HCT116 (cell line): ENCODE measurements at regions not wholly inside any gene's neighbourhood (a gene's known extent, or its start where the extent isn't known, plus 50 kb on each side); places are given as distances from the start of the nearest gene placed in this dataset.

Experiments
- ATAC-seq: fragments of 200-7000 bp; cut with Tn5 transposase; 2 replicates; pipeline ENCODE4 v1.9.1; 2020; ENCODE audit warnings: mild to moderate bottlenecking, moderate library complexity
- BruUV-seq: library from RNA; stranded (reverse); fragments of 400-500 nt; replicated peaks from 2 replicates; lab custom pipeline; 2021; lab: Mats Ljungman, UMichigan
- CTCF ChIA-PET: fragments of 300-600 bp; sonication (Branson Sonifier 250); formaldehyde crosslinking; loops from one replicate; lab custom pipeline; 2021; ENCODE audit warnings: antibody characterized with exemption; lab: Charles Lee
- POLR2A ChIA-PET: fragments of 300-600, 350-600 bp; sonication (Branson Sonifier 250); formaldehyde crosslinking; loops from one replicate; lab custom pipeline; 2021; ENCODE audit warnings: antibody characterized with exemption; lab: Charles Lee
- RAD21 ChIA-PET, 2 experiments: fragments of 300-600 bp; sonication (Branson Sonifier 250); formaldehyde crosslinking; loops; one replicate each; lab custom pipeline; 2023; ENCODE audit warnings: low total read pairs in 2 of 2; ENCODE audit not compliant: uncharacterized antibody in 2 of 2, unreplicated experiment in 2 of 2, low non-redundant PET in 1 of 2; lab: Charles Lee
- DNase-seq: peaks from one replicate; pipeline ENCODE4 v3.0.0-alpha.2; 2010; ENCODE audit warnings: low read depth, low spot score
- H2AFZ ChIP-seq: fragments of 200-600 bp; shearing (Covaris generic), sonication (generic); 2 replicates; pipeline ENCODE4 v1.6.1; 2017; ENCODE audit warnings: low read depth, mixed run types, mixed read lengths, antibody characterized with exemption, low read length; ENCODE audit not compliant: poor library complexity, severe bottlenecking
- H3K27ac ChIP-seq: 2 replicates; pipeline ENCODE4 v1.5.1; 2012; ENCODE audit warnings: low read depth, low read length
- H3K27me3 ChIP-seq: fragments of 200-600 bp; sonication (generic); 2 replicates; pipeline ENCODE4 v1.6.1; 2016; ENCODE audit warnings: mixed run types, low read length, mixed read lengths; ENCODE audit not compliant: insufficient read depth
- H3K36me3 ChIP-seq, 2 experiments: fragments of 200-500 bp in 1 of 2; fragments of 200-600 bp in 1 of 2; sonication (Bioruptor generic) in 1 of 2; sonication (generic) in 1 of 2; 2 replicates each; pipeline versions ENCODE4 v1.5.1 to v1.6.1; 2014 to 2016; ENCODE audit warnings: low read length in 2 of 2, inconsistent platforms in 1 of 2, mixed read lengths in 1 of 2, mixed run types in 1 of 2; ENCODE audit not compliant: insufficient read depth in 2 of 2, control insufficient read depth in 1 of 2
- H3K4me1 ChIP-seq, 2 experiments: fragments of 200-600 bp in 1 of 2; sonication (generic) in 1 of 2; 2 replicates each; pipeline versions ENCODE4 v1.5.1 to v1.6.1; 2012 to 2017; ENCODE audit warnings: low read length in 2 of 2, inconsistent platforms in 1 of 2, mild to moderate bottlenecking in 1 of 2, mixed read lengths in 1 of 2, mixed run types in 1 of 2, moderate library complexity in 1 of 2; ENCODE audit not compliant: insufficient read depth in 2 of 2, control insufficient read depth in 1 of 2
- H3K4me2 ChIP-seq: fragments of 200-600 bp; sonication (generic); 2 replicates; pipeline ENCODE4 v1.6.1; 2017; ENCODE audit warnings: mixed run types, low read length, mixed read lengths
- H3K4me3 ChIP-seq, 2 experiments: fragments of 200-600 bp in 1 of 2; sonication (generic) in 1 of 2; replicated peaks in 1 of 2; 2 replicates each; pipeline ENCODE4 v1.5.1; 2011 to 2016; ENCODE audit warnings: low read length in 2 of 2, control low read depth in 1 of 2, low read depth in 1 of 2, mild to moderate bottlenecking in 1 of 2, mixed read lengths in 1 of 2, mixed run types in 1 of 2
- H3K79me2 ChIP-seq: fragments of 200-600 bp; sonication (generic); 2 replicates; pipeline ENCODE4 v1.6.1; 2017; ENCODE audit warnings: mild to moderate bottlenecking, mixed run types, low read length, moderate library complexity, mixed read lengths; ENCODE audit not compliant: insufficient read depth
- H3K9ac ChIP-seq: fragments of 200-600 bp; sonication (generic); 2 replicates; pipeline ENCODE4 v1.6.1; 2016; ENCODE audit warnings: low read length, mixed read lengths
- H3K9me2 ChIP-seq: fragments of 200-600 bp; sonication (generic), shearing (Covaris generic); 2 replicates; pipeline ENCODE4 v1.6.1; 2017; ENCODE audit warnings: mixed run types, mild to moderate bottlenecking, moderate library complexity; ENCODE audit not compliant: insufficient read depth
- H3K9me3 ChIP-seq, 2 experiments: fragments of 200-500 bp in 1 of 2; fragments of 200-600 bp in 1 of 2; sonication (Bioruptor generic) in 1 of 2; sonication (generic) in 1 of 2; 2 replicates each; pipeline ENCODE4 v1.6.1; 2014 to 2017; ENCODE audit warnings: low read length in 2 of 2, mixed read lengths in 2 of 2, inconsistent platforms in 1 of 2, low read depth in 1 of 2, mild to moderate bottlenecking in 1 of 2, mixed run types in 1 of 2, moderate library complexity in 1 of 2; ENCODE audit not compliant: control insufficient read depth in 1 of 2, insufficient read depth in 1 of 2
- H4K20me1 ChIP-seq: fragments of 200-600 bp; sonication (generic), shearing (Covaris generic); 2 replicates; pipeline ENCODE4 v1.6.1; 2017; ENCODE audit warnings: mixed run types, mild to moderate bottlenecking, moderate library complexity; ENCODE audit not compliant: insufficient read depth
- CEBPB ChIP-seq: IDR thresholded peaks from 2 replicates; pipeline ENCODE4 v1.6.1; 2012; ENCODE audit warnings: low read depth
- EGR1 ChIP-seq: IDR thresholded peaks from 2 replicates; pipeline ENCODE4 v1.6.1; 2012; ENCODE audit warnings: low read depth
- FOSL1 ChIP-seq: IDR thresholded peaks from 2 replicates; pipeline ENCODE4 v1.6.1; 2012; ENCODE audit warnings: low read depth
- POLR2A ChIP-seq: IDR thresholded peaks from 2 replicates; pipeline ENCODE4 v1.7.0; 2011; ENCODE audit warnings: borderline replicate concordance; ENCODE audit not compliant: insufficient read depth, insufficient read length; ENCODE audit errors: extremely low read depth
- POLR2AphosphoS5 ChIP-seq: IDR thresholded peaks from 2 replicates; pipeline ENCODE4 v1.6.1; 2011; ENCODE audit warnings: mild to moderate bottlenecking, low read depth, low read length, moderate library complexity
- SIN3A ChIP-seq: IDR thresholded peaks from 2 replicates; pipeline ENCODE4 v1.6.1; 2012; ENCODE audit warnings: low read depth
- SRF ChIP-seq: IDR thresholded peaks from 2 replicates; pipeline ENCODE4 v1.6.1; 2012; ENCODE audit warnings: low read depth
- TCF7L2 ChIP-seq: IDR thresholded peaks from 2 replicates; pipeline ENCODE4 v1.7.0; 2011; ENCODE audit warnings: borderline replicate concordance, inconsistent platforms; ENCODE audit not compliant: insufficient read depth, insufficient read length; ENCODE audit errors: extremely low read depth
- YY1 ChIP-seq: IDR thresholded peaks from 2 replicates; pipeline ENCODE4 v1.6.1; 2011; ENCODE audit warnings: low read length, low read depth, moderate library complexity, mild to moderate bottlenecking; ENCODE audit not compliant: insufficient replicate concordance; ENCODE audit errors: extremely low read depth
- ZBTB33 ChIP-seq: IDR thresholded peaks from 2 replicates; pipeline ENCODE4 v1.6.1; 2011; ENCODE audit warnings: mild to moderate bottlenecking, low read length, moderate library complexity; ENCODE audit not compliant: insufficient replicate concordance; ENCODE audit errors: extremely low read depth
- ZFX ChIP-seq: fragments of 450-650 bp; IDR thresholded peaks from 2 replicates; pipeline ENCODE4 v1.6.1; 2017
- intact Hi-C: fragments of 100-400 bp; cut with micrococcal nuclease; formaldehyde crosslinking; loops from 2 replicates; pipeline ENCODE4 v1.10.0; 2022
- TF ChIP-seq, protein P1 (sequence below): IDR thresholded peaks from 2 replicates; pipeline ENCODE4 v1.6.1; 2012
- TF ChIP-seq, protein P2 (sequence below), 3 experiments: fragments of 200-600 bp in 1 of 3; sonication (generic) in 1 of 3; IDR thresholded peaks in 2 of 3; conservative IDR thresholded peaks in 1 of 3; 2 replicates each; pipeline ENCODE4 v1.5.1; 2012 to 2017; ENCODE audit warnings: low read depth in 2 of 3, low read length in 2 of 3, antibody characterized with exemption in 1 of 3, borderline replicate concordance in 1 of 3, control low read depth in 1 of 3, mild to moderate bottlenecking in 1 of 3, mixed read lengths in 1 of 3, mixed run types in 1 of 3, moderate library complexity in 1 of 3; ENCODE audit not compliant: insufficient read depth in 1 of 3

DNA sequence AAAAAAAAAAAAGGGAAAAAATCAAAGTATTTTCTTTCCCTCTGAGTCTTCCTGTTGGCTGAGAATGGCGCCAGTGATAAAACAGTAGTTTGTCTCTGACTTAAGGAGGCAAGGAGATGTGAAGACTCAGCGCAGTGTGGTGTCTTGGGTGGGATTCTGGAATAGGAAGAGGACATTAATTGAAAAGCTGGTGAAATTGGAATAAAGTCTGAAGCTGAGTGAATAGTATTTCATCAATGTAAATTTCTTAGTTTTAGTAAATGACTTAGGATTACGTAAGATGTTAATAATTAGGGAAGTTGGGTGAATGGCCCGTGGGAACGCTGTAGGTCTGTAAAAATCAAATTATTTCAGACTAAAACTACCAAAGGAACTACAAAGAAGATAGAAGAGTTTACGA, 122.8 kb upstream of the ZNF217 start (continued):
- TF ChIP-seq, protein P1, sequence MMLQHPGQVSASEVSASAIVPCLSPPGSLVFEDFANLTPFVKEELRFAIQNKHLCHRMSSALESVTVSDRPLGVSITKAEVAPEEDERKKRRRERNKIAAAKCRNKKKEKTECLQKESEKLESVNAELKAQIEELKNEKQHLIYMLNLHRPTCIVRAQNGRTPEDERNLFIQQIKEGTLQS = no peak
- TF ChIP-seq SRF (no peak), CEBPB (no peak), POLR2AphosphoS5 (no peak), ZFX (no peak), ZBTB33 (no peak), YY1 (no peak)

- H3K9me2 ChIP-seq = no peaks in the 10 kb centered on the region
- ATAC-seq (no peak), DNase-seq (no peak)
- no peaks in the 10 kb centered on the region for H3K27me3 ChIP-seq
- no peak overlapping the region for H3K4me2 ChIP-seq
- no peaks in the 10 kb centered on the region for H4K20me1 ChIP-seq
- RAD21 ChIA-PET = no interaction called here
- POLR2A ChIA-PET = no interaction called here
- TF ChIP-seq YY1 (no peak), SIN3A (no peak), EGR1 (no peak), SRF (no peak), TCF7L2 (no peak), ZBTB33 (no peak), FOSL1 (no peak), POLR2A (no peak)
- TF ChIP-seq, protein P1 = no peak
- TF ChIP-seq, protein P2, sequence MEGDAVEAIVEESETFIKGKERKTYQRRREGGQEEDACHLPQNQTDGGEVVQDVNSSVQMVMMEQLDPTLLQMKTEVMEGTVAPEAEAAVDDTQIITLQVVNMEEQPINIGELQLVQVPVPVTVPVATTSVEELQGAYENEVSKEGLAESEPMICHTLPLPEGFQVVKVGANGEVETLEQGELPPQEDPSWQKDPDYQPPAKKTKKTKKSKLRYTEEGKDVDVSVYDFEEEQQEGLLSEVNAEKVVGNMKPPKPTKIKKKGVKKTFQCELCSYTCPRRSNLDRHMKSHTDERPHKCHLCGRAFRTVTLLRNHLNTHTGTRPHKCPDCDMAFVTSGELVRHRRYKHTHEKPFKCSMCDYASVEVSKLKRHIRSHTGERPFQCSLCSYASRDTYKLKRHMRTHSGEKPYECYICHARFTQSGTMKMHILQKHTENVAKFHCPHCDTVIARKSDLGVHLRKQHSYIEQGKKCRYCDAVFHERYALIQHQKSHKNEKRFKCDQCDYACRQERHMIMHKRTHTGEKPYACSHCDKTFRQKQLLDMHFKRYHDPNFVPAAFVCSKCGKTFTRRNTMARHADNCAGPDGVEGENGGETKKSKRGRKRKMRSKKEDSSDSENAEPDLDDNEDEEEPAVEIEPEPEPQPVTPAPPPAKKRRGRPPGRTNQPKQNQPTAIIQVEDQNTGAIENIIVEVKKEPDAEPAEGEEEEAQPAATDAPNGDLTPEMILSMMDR (IDR thresholded peaks at IDR 0.05 in 2 of 3, conservative IDR thresholded peaks at IDR 0.05 in 1 of 3; ENCODE audit: borderline replicate concordance in 1 of 3, insufficient read depth in 1 of 3, low read depth in 2 of 3, low read length in 2 of 3) = no peak
- H3K9me3 ChIP-seq = no peaks in the 10 kb centered on the region
- H3K27ac ChIP-seq = no peak overlapping the region
- H3K79me2 ChIP-seq = no peaks in the 10 kb centered on the region
- CTCF ChIA-PET = no interaction called here
- H3K4me1 ChIP-seq = peaks cover 0 to 5% of the 10 kb centered on the region in 2 experiments; a peak in 2 of 4 replicates
- intact Hi-C loops = no loop called here
- no peak overlapping the region for H2AFZ ChIP-seq
- no peak overlapping the region for H3K9ac ChIP-seq
- H3K36me3 ChIP-seq = no peaks in the 10 kb centered on the region
- H3K4me3 ChIP-seq = no peak overlapping the region
- BruUV-seq = no TSS peak
Observed at GRCh38 chr20:53714524-53714923, 120.9 kb upstream of the ZNF217 start.
